K562 (cell line): ENCODE measurements at regions not wholly inside any gene's neighbourhood (a gene's known extent, or its start where the extent isn't known, plus 50 kb on each side); places are given as distances from the start of the nearest gene placed in this dataset.
"Not testable (repeated sequence)": the region's sequence is repeated elsewhere in the genome, so short reads cannot be mapped to it uniquely, and the experiment has no call there.

Source experiments
- CREM ChIP-seq: IDR thresholded peaks from 2 replicates; pipeline ENCODE4 v1.6.1; 2014; ENCODE audit warnings: antibody characterized with exemption, low read depth
- CTCFL ChIP-seq: IDR thresholded peaks from 2 replicates; pipeline ENCODE4 v1.6.1; 2011; ENCODE audit warnings: borderline replicate concordance, low read depth, mild to moderate bottlenecking, moderate library complexity, low read length; ENCODE audit not compliant: insufficient read depth, poor library complexity, severe bottlenecking
- EGR1 ChIP-seq: fragments of 450-650 bp; conservative IDR thresholded peaks from 2 replicates; pipeline ENCODE4 v1.6.1; 2017; ENCODE audit warnings: mild to moderate bottlenecking
- GTF2F1 ChIP-seq: IDR thresholded peaks from 2 replicates; pipeline ENCODE4 v1.6.1; 2011; ENCODE audit warnings: low read depth, low read length, improper control_type of control experiment
- GTF3C2 ChIP-seq: IDR thresholded peaks from 3 replicates; pipeline ENCODE4 v1.6.1; 2011; ENCODE audit warnings: borderline replicate concordance, mild to moderate bottlenecking, moderate library complexity; ENCODE audit not compliant: insufficient read length; ENCODE audit errors: extremely low read depth
- JUN ChIP-seq, 2 experiments: sonication (generic) in 1 of 2; formaldehyde crosslinking in 1 of 2; IDR thresholded peaks; 2 replicates each; pipeline versions ENCODE4 v1.6.1 to v1.8.0; 2012 to 2022; ENCODE audit warnings: borderline replicate concordance in 2 of 2, mild to moderate bottlenecking in 2 of 2, improper control_type of control experiment in 1 of 2, low read depth in 1 of 2, low read length in 1 of 2, missing genetic modification reagents in 1 of 2
- MYNN ChIP-seq, 2 experiments: sonication (generic); formaldehyde crosslinking in 1 of 2; IDR thresholded peaks; 2 replicates each; pipeline versions ENCODE4 v1.5.0 to v1.6.1; 2016 to 2020; ENCODE audit warnings: antibody characterized with exemption in 1 of 2, missing genetic modification reagents in 1 of 2
- NBN ChIP-seq: fragments of 450-650 bp; IDR thresholded peaks from 2 replicates; pipeline ENCODE4 v1.6.1; 2016; ENCODE audit warnings: low read depth, mild to moderate bottlenecking
- PHF21A ChIP-seq: fragments of 450-650 bp; IDR thresholded peaks from 2 replicates; pipeline ENCODE4 v1.6.1; 2017; ENCODE audit warnings: low read depth, borderline replicate concordance
- POLR2A ChIP-seq: fragments of 450-650 bp; conservative IDR thresholded peaks from 2 replicates; pipeline ENCODE4 v1.6.1; 2016
- TCF7L2 ChIP-seq: fragments of 150-350 bp; IDR thresholded peaks from 2 replicates; pipeline ENCODE4 v1.6.1; 2016; ENCODE audit warnings: low read depth, mild to moderate bottlenecking, low read length, moderate library complexity
- ZNF655 ChIP-seq: fragments of 250-450 bp; sonication (Bioruptor Pico); IDR thresholded peaks from 2 replicates; pipeline ENCODE4 v1.5.0; 2021
- TF ChIP-seq, protein P1 (sequence below), 3 experiments: fragments of 200-800 bp in 1 of 3; fragments of 250-450 bp in 1 of 3; fragments of 450-650 bp in 1 of 3; sonication (Bioruptor Pico) in 1 of 3; sonication (Bioruptor generic) in 1 of 3; formaldehyde crosslinking in 1 of 3; IDR thresholded peaks; 2 replicates each; pipeline versions ENCODE4 v1.6.1 to v1.8.0; 2016 to 2022; ENCODE audit warnings: mild to moderate bottlenecking in 2 of 3, missing genetic modification characterization in 2 of 3, missing compliant biosample characterization in 1 of 3, moderate library complexity in 1 of 3

DNA sequence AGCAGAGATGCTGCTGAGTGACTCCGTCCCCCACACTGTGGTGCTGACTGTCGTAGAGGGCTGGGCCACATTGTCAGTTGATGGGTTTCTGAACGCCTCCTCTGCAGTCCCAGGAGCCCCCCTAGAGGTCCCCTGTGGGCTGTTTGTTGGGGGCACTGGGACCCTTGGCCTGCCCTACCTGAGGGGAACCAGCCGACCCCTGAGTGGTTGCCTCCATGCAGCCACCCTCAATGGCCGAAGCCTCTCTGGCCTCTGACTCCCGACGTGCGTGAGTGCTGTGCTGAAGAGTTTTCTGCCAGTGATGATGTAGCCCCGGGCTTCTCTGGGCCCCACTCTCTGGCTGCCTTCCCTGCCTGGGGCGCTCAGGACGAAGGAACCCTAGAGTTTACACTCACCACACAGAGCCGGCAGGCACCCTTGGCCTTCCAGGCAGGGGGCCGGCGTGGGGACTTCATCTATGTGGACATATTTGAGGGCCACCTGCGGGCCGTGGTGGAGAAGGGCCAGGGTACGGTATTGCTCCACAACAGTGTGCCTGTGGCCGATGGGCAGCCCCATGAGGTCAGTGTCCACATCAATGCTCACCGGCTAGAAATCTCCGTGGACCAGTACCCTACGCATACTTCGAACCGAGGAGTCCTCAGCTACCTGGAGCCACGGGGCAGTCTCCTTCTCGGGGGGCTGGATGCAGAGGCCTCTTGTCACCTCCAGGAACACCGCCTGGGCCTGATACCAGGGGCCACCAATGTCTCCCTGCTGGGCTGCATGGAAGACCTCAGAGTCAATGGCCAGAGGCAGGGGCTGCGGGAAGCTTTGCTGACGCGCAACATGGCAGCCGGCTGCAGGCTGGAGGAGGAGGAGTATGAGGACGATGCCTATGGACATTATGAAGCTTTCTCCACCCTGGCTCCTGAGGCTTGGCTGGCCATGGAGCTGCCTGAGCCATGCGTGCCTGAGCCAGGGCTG is 181.1 kb downstream of the TBC1D2B start:
- TF ChIP-seq CREM; NBN; CTCFL; ZNF655 (CRISPR knock-in tag); PHF21A; POLR2A; EGR1; JUN (IDR thresholded peaks at IDR 0.05; ENCODE audit: borderline replicate concordance, low read depth, low read length); JUN (CRISPR knock-in tag; IDR thresholded peaks at IDR 0.05; ENCODE audit: borderline replicate concordance); GTF2F1; GTF3C2; TCF7L2; MYNN (IDR thresholded peaks at IDR 0.05); MYNN (CRISPR knock-in tag; IDR thresholded peaks at IDR 0.05): not testable (repeated sequence)
- TF ChIP-seq, protein P1, sequence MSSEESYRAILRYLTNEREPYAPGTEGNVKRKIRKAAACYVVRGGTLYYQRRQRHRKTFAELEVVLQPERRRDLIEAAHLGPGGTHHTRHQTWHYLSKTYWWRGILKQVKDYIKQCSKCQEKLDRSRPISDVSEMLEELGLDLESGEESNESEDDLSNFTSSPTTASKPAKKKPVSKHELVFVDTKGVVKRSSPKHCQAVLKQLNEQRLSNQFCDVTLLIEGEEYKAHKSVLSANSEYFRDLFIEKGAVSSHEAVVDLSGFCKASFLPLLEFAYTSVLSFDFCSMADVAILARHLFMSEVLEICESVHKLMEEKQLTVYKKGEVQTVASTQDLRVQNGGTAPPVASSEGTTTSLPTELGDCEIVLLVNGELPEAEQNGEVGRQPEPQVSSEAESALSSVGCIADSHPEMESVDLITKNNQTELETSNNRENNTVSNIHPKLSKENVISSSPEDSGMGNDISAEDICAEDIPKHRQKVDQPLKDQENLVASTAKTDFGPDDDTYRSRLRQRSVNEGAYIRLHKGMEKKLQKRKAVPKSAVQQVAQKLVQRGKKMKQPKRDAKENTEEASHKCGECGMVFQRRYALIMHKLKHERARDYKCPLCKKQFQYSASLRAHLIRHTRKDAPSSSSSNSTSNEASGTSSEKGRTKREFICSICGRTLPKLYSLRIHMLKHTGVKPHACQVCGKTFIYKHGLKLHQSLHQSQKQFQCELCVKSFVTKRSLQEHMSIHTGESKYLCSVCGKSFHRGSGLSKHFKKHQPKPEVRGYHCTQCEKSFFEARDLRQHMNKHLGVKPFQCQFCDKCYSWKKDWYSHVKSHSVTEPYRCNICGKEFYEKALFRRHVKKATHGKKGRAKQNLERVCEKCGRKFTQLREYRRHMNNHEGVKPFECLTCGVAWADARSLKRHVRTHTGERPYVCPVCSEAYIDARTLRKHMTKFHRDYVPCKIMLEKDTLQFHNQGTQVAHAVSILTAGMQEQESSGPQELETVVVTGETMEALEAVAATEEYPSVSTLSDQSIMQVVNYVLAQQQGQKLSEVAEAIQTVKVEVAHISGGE (CRISPR knock-in tag; IDR thresholded peaks at IDR 0.05): not testable (repeated sequence)
